Skeletal muscle tissue (tissue), 3 donors: ENCODE measurements at regions not wholly inside any gene's neighbourhood (a gene's known extent, or its start where the extent isn't known, plus 50 kb on each side); places are given as distances from the start of the nearest gene placed in this dataset.

Experiments
- H3K27ac ChIP-seq: one replicate; pipeline ENCODE4 v1.7.0; 2013; ENCODE audit warnings: mild to moderate bottlenecking, low read depth, low read length, inconsistent platforms
- H3K27me3 ChIP-seq, 3 donors: one replicate each; pipeline ENCODE4 v1.7.0; 2013; ENCODE audit warnings: low read length in 3 of 3; ENCODE audit not compliant: control insufficient read depth in 3 of 3, insufficient read depth in 3 of 3
- H3K36me3 ChIP-seq, 3 donors: one replicate each; pipeline ENCODE4 v1.7.0; 2013; ENCODE audit warnings: low read length in 3 of 3; ENCODE audit not compliant: control insufficient read depth in 3 of 3, insufficient read depth in 3 of 3
- H3K4me1 ChIP-seq, 3 donors: one replicate each; pipeline ENCODE4 v1.7.0; 2013; ENCODE audit warnings: low read length in 3 of 3, mild to moderate bottlenecking in 3 of 3; ENCODE audit not compliant: control insufficient read depth in 3 of 3, insufficient read depth in 3 of 3
- H3K4me3 ChIP-seq, 3 donors: one replicate each; pipeline ENCODE4 v1.7.0; 2013; ENCODE audit warnings: low read length in 3 of 3
- H3K9ac ChIP-seq, 3 donors: one replicate each; pipeline ENCODE4 v1.7.0; 2013; ENCODE audit warnings: low read length in 3 of 3, mild to moderate bottlenecking in 3 of 3, moderate library complexity in 2 of 3, low read depth in 1 of 3
- H3K9me3 ChIP-seq, 3 donors: one replicate each; pipeline ENCODE4 v1.7.0; 2013; ENCODE audit warnings: low read length in 3 of 3; ENCODE audit not compliant: control insufficient read depth in 3 of 3
- donor health status: Osteomylitis.

DNA sequence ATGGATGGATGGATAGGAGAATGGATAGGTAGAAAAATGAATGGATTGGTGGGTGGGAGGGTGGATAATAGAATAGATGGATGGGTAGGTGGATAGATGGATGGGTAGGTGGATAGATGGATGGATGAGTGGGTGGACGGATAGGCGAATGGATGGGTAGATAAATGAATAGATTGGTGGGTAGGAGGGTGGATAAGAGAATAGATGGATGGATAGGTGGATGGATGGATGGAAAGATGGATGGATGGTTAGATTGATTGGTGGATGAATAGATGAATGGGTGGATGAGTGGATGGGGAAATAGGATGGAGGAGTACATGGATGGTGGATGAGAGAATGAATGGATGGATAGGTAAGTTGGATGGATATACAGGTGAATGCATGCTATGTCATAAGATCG, 110.5 kb downstream of the CEBPB start:
- H3K27me3 ChIP-seq = no peaks in the 10 kb centered on the region
- no peak overlapping the region for H3K4me3 ChIP-seq
- H3K36me3 ChIP-seq = no peaks in the 10 kb centered on the region
- no peak overlapping the region for H3K9ac ChIP-seq
- H3K4me1 ChIP-seq = peaks cover 42 to 48% (median 44%) of the 10 kb centered on the region in 3 donors
- H3K9me3 ChIP-seq = no peaks in the 10 kb centered on the region
- H3K27ac ChIP-seq = no peak overlapping the region

DNA sequence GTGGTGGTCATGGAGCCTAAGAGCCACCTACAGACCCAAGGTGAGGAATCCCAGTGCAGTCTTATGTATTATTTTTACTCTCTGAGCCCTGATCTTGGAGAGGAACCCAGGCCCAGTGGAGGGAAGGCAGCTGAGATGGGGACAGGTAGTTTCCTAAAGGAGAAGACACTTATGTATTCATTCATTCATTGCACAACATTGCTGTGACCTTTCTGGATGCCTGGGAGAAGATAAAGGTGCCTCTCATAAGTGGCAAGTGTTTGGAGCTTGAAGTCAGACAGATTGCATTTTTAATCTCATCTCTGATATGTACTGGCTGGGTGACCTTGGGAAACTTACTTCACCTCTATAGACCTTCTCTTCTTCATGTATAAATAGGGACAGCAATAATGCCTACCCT, 111.1 kb downstream of the CEBPB start:
- Histone ChIP-seq H3K9me3 (no peaks in the 10 kb centered on the region), H3K9ac (no peak overlapping the region), H3K4me3 (no peak overlapping the region), H3K36me3 (no peaks in the 10 kb centered on the region), H3K27me3 (no peaks in the 10 kb centered on the region), H3K4me1 (peaks cover 47 to 53% (median 50%) of the 10 kb centered on the region in 3 donors), H3K27ac (peak overlapping the region; percentile 21)

DNA sequence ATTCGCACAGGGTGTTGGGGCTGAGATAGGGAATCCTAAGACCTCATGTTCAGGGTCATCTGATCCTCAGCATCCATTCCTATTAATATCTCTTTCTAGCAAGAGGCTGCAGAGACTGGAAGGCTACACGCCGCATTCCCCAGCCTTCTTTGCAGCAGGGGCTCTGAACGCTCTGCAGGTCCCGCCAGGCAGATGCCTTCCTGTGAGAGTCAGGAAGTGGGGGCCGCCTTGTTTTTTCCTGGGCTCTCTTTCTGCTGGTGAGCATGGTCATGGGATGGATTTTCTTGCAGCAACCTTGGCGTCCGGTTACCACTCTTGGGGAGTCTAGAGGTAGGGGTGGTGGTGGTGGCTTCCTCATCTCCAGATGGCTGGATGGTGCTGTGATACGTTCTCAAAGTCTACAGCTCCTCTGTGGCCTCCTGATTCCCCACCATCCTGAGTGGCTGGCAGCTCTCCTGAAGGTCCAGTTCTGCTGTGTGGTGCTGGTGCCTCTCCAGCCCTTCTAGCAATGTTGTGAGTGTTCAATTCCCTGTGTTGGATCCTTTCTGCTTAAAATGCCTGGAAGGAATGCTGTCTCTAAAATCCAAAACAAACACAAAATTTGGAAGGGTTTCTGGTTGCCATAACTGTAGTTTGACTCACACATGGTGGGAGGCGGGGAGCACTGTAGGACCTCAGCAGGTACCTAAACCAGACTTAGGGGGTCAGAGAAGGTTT, 111.9 kb downstream of the CEBPB start:
- peak overlapping the region in 1 of 3 donors; percentile 62 for H3K9ac ChIP-seq
- H3K4me1 ChIP-seq = peaks cover 53 to 60% (median 55%) of the 10 kb centered on the region in 3 donors
- H3K27me3 ChIP-seq = no peaks in the 10 kb centered on the region
- H3K27ac ChIP-seq = peak overlapping the region; percentile 21
- H3K9me3 ChIP-seq = no peaks in the 10 kb centered on the region
- H3K36me3 ChIP-seq = no peaks in the 10 kb centered on the region
- H3K4me3 ChIP-seq = no peak overlapping the region

DNA sequence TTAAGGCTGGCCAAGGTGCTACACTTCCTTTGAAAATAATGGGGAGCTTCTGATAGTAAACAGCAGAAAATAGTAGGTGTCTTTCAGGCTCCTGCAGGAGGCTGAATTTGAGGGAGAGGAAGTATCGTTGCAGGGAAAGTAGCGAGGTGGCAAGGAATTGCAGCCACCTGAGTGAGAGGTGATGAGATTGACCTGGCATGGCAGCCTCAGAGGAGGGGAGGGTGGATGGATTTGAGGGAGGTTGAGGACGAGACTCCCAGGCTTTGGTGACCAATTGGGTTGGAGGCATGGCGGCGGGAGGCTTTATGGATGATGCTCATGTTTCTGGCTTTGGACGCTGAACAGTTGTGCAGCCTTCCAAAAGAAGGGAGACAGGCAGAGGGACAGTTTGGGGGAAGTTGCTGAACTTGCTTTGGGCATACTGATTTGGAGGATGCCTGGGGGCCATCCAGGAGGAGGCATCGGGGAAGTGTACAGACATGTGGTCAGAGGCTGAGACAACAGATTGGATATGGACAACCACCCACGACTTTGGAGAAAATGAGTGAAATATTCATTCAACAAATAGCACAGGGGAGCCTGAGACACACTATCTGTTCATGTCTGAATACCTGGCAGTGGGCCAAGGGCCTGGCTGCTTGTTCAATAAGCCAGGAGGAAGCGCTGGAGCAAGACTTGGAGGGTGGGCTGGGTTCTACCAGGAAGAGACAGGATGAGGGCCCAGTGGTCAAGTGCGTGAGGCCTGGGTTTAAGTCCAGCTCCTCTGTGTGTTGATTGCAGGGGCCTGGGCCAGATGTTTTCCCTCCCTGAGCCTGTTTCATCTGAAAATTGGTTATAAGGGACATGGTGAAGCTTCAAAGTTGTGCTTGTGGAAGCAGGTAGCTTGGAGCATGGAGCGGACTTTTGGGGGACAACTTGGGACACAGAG, 113.2 kb downstream of the CEBPB start:
- Histone ChIP-seq H3K9ac (peak overlapping the region; percentile 15 to 81 (median 27)), H3K4me1 (peaks cover 59 to 66% (median 61%) of the 10 kb centered on the region in 3 donors), H3K27ac (peak overlapping the region; percentile 84), H3K36me3 (no peaks in the 10 kb centered on the region), H3K9me3 (no peaks in the 10 kb centered on the region), H3K4me3 (no peak overlapping the region), H3K27me3 (no peaks in the 10 kb centered on the region)

DNA sequence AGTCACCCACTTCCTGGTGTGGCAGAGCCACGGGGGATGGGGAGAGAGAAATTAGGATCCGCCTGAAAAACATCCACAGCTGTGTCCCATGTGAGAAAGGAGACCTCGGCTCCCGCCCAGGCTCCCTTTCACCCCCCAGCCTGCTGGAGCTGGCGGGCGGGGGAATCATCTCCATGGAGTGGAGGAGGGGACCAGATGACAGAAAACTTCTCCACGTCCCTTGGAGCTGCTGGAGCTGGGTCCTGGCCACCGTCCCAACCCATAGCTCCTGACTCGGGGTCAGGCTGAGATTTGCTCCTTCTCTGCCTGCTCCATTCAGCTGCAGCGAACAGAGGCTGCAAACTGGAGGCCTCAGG, 113.8 kb downstream of the CEBPB start:
- Histone ChIP-seq H3K4me1 (peaks cover 63 to 70% (median 65%) of the 10 kb centered on the region in 3 donors), H3K27me3 (no peaks in the 10 kb centered on the region), H3K9me3 (no peaks in the 10 kb centered on the region), H3K27ac (peak overlapping the region; percentile 84), H3K36me3 (no peaks in the 10 kb centered on the region), H3K4me3 (no peak overlapping the region), H3K9ac (peak overlapping the region in 2 of 3 donors; percentile 27 to 81)

DNA sequence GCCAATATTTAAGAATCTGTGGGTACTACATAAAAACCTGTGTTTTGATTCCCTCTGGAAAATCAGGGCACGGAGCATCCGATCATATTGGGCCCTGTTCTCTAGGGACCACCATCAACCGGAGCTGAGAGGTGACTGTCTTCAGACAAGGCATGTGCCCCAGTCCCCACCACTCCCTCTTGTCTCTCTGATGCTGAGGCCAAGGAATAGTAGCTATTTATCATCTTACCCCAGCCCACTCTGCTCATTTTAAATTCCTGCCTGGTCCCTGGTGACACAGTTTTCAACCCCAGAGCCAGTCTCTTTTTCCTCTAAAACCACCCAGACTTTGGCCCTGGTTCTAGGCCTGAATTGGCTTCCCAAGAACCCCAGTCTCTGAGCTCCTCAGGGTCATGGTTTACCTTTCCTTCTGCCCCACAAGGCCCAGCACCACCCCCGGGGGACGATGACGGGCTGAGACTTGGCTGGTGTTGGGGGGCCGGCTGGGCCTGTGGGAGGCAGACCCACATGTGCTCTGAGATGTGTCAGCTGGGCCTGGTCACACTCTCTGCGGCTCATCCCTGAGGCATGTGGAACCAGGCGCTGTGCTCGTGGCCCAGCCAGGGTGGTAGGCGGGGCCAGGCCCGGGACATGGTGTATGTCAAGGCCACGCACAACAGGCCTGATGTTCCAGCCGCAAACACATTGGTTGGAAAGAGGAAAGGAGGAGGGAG, 114.4 kb downstream of the CEBPB start:
- H3K9ac ChIP-seq = peak overlapping the region; percentile 40 to 81 (median 54)
- H3K4me1 ChIP-seq = peaks cover 63 to 73% (median 65%) of the 10 kb centered on the region in 3 donors
- no peaks in the 10 kb centered on the region for H3K9me3 ChIP-seq
- H3K27me3 ChIP-seq = no peaks in the 10 kb centered on the region
- no peaks in the 10 kb centered on the region for H3K36me3 ChIP-seq
- peak overlapping the region; percentile 84 for H3K27ac ChIP-seq
- H3K4me3 ChIP-seq = no peak overlapping the region

DNA sequence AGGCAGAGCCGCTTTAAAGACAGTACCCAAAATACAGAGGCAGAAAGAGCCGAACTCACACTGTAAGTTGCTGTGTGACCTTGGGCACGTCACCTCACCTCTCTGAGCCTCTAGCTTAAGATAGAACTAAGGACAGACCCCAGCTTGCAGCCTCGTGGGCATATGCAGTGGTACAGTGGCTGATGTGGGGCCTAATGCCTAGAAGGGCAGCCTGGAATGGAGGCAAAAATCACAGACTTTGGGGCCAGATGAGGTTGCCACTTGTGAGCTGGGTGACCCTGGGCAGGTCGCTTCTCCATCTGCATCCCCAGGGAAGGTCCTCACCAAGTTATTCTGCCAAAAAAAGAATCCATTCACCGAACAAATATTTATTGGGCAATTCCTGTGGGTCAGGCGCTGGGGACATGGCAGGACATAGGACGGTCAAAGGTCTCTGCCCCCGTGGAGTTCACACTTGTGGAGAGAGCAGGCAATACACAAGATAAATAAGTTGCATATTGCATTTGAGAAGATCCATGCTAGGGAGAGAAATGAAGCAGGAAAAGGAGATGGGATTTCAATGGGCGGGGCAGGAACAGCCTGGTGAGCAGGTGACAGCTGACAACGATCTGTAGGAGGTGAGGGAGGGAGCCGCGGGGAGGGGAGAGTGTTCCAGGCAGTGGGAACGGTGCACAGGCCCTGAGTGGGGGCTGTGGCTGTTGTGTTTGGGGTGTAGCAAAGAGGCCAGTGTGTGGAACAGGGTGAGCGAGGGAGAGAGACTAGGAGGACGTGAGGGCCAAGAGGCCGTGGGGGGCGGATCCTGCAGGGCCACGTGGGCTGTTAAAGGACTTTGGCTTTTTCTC, 115.2 kb downstream of the CEBPB start:
- peak overlapping the region in 1 of 3 donors; percentile 52 for H3K4me3 ChIP-seq
- H3K9ac ChIP-seq = peak overlapping the region in 2 of 3 donors; percentile 69 to 81
- H3K4me1 ChIP-seq = peaks cover 63 to 73% (median 65%) of the 10 kb centered on the region in 3 donors
- peak overlapping the region; percentile 84 for H3K27ac ChIP-seq
- no peaks in the 10 kb centered on the region for H3K36me3 ChIP-seq
- H3K9me3 ChIP-seq = no peaks in the 10 kb centered on the region
- no peaks in the 10 kb centered on the region for H3K27me3 ChIP-seq

DNA sequence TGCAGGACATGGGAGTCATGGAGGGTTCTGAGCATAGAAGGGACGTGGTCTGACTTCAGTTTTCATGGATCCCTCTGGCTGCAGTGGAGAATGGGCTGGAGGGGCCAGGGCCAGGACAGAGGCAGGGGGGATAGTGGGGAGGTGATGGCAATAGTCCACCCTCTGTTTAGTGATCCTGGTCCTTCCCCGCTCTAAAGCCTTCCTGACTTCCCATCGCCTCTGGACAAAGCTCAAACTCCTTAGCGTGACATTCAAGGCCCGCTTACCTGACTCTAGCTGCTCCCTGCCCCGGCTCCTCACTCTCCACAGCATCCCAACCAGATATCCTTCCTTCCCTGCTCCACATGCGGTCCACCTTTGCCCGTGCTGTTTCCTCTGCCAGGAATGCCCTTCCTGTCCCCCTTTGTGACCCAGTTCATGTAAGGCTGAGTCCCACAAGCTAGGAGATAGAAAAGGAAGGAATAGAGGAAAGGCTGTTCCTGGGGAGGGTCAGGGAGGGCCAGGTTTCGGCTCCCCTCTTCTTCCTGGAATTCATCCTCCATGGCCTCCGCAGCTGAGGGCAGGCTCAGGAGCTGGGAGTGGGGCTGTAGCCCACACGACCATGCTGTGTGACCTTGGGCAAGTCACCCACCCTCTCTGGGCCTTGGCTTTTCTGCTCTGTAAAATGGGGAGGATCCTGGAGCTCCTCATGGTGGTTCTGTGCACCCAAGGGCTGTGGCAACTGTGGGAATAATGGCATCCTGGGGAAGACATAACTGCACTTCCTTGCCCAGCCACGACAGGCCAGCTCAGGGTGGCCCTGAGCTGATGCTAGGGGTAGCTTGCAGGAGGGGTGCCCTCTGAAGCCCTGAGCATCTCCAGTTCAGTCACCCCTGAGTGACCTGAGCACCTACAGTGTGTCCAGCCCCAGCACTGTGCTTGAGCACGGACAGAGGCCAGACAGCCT, 116.1 kb downstream of the CEBPB start:
- Histone ChIP-seq H3K9ac (peak overlapping the region in 1 of 3 donors; percentile 81), H3K36me3 (no peaks in the 10 kb centered on the region), H3K27me3 (no peaks in the 10 kb centered on the region), H3K4me1 (peaks cover 61 to 67% (median 63%) of the 10 kb centered on the region in 3 donors), H3K27ac (peak overlapping the region; percentile 84), H3K9me3 (no peaks in the 10 kb centered on the region), H3K4me3 (no peak overlapping the region)
